ENCODE measurements at regions not wholly inside any gene's neighbourhood (a gene's known extent, or its start where the extent isn't known, plus 50 kb on each side); places are given as distances from the start of the nearest gene placed in this dataset.

GRCh38 chr3:27847697-27848096 is 125.6 kb upstream of the EOMES start:
- TF ChIP-seq CTCF (IDR thresholded peaks at IDR 0.05) (no peak), POLR2A (IDR thresholded peaks at IDR 0.05) (no peak)

All from uterus (tissue), 2 donors.